Naive B cell (primary cell): ENCODE measurements at regions not wholly inside any gene's neighbourhood (a gene's known extent, or its start where the extent isn't known, plus 50 kb on each side); places are given as distances from the start of the nearest gene placed in this dataset.
A peak's percentile ranks its signal among the peaks of the same experiment; 100 is the strongest.
"Not testable (repeated sequence)": the region's sequence is repeated elsewhere in the genome, so short reads cannot be mapped to it uniquely, and the experiment has no call there.

Source experiments
- ATAC-seq, 2 donors: fragments of 150-1000 bp; cut with Tn5 transposase; 2 replicates each; pipeline ENCODE4 v1.10.0; 2021; ENCODE audit warnings: low read depth in 2 of 2, mild to moderate bottlenecking in 2 of 2, moderate library complexity in 2 of 2
- DNase-seq: peaks from one replicate; pipeline ENCODE4 v3.0.0; 2022
- H3K27ac Mint-ChIP-seq, 6 donors: one replicate each; pipeline ENCODE4 v1.8.0; 2020 to 2022; ENCODE audit warnings: mild to moderate bottlenecking in 6 of 6, mixed read lengths in 6 of 6, moderate library complexity in 5 of 6, inconsistent platforms in 2 of 6
- H3K27me3 Mint-ChIP-seq, 3 donors: one replicate each; pipeline ENCODE4 v1.8.0; 2021 to 2022; ENCODE audit warnings: mixed read lengths in 3 of 3, mild to moderate bottlenecking in 1 of 3
- H3K36me3 Mint-ChIP-seq, 2 donors: one replicate each; pipeline ENCODE4 v1.8.0; 2020 to 2022; ENCODE audit warnings: mixed read lengths in 2 of 2, inconsistent platforms in 1 of 2, mild to moderate bottlenecking in 1 of 2
- H3K4me1 Mint-ChIP-seq, 3 donors: one replicate each; pipeline ENCODE4 v1.8.0; 2020 to 2022; ENCODE audit warnings: mixed read lengths in 3 of 3, inconsistent platforms in 1 of 3, mild to moderate bottlenecking in 1 of 3, moderate library complexity in 1 of 3
- H3K4me3 Mint-ChIP-seq, 8 donors: one replicate each; pipeline ENCODE4 v1.8.0; 2020 to 2022; ENCODE audit warnings: mild to moderate bottlenecking in 8 of 8, mixed read lengths in 8 of 8, moderate library complexity in 8 of 8, inconsistent platforms in 2 of 8
- H3K9me3 Mint-ChIP-seq, 7 donors: one replicate each; pipeline ENCODE4 v1.8.0; 2020 to 2022; ENCODE audit warnings: mixed read lengths in 7 of 7, mild to moderate bottlenecking in 5 of 7, inconsistent platforms in 2 of 7, moderate library complexity in 1 of 7

- peak; percentile 76 for DNase-seq
- Mint-ChIP-seq H3K4me3 (peak overlapping the region in 6 of 8 donors; percentile 31 to 77 (median 50)), H3K4me1 (peaks cover 25 to 47% (median 36%) of the 10 kb centered on the region in 3 donors), H3K27me3 (no peaks in the 10 kb centered on the region), H3K27ac (peak overlapping the region; percentile 16 to 85 (median 48)), H3K36me3 (no peaks in the 10 kb centered on the region), H3K9me3 (no peaks in the 10 kb centered on the region)
- ATAC-seq: peak; percentile 96 to 97
These were observed 63.4 kb upstream of the GPCPD1 start for GRCh38 chr20:5674176-5674660.

GRCh38 chr20:5670874-5671273, 60.1 kb upstream of the GPCPD1 start:
- no peak for ATAC-seq
- Mint-ChIP-seq H3K4me3 (no peak overlapping the region), H3K27me3 (no peaks in the 10 kb centered on the region), H3K9me3 (no peaks in the 10 kb centered on the region), H3K4me1 (peaks cover 33 to 47% (median 42%) of the 10 kb centered on the region in 3 donors), H3K36me3 (no peaks in the 10 kb centered on the region), H3K27ac (no peak overlapping the region)
- no peak for DNase-seq

- no peaks in the 10 kb centered on the region for H3K9me3 Mint-ChIP-seq
- H3K36me3 Mint-ChIP-seq: no peaks in the 10 kb centered on the region
- peaks cover 31 to 46% (median 41%) of the 10 kb centered on the region in 3 donors for H3K4me1 Mint-ChIP-seq
- no peaks in the 10 kb centered on the region for H3K27me3 Mint-ChIP-seq
- no peak for DNase-seq
- no peak overlapping the region for H3K4me3 Mint-ChIP-seq
- peak overlapping the region in 1 of 6 donors; percentile 63 for H3K27ac Mint-ChIP-seq
- ATAC-seq: no peak
These were observed 59.3 kb upstream of the GPCPD1 start for GRCh38 chr20:5670036-5670536.

GRCh38 chr20:5668529-5668868, 57.7 kb upstream of the GPCPD1 start:
- Mint-ChIP-seq H3K36me3 (no peaks in the 10 kb centered on the region), H3K4me3 (no peak overlapping the region), H3K4me1 (peaks cover 22 to 35% (median 30%) of the 10 kb centered on the region in 3 donors), H3K27ac (peak overlapping the region in 2 of 6 donors; percentile 30 to 81), H3K9me3 (no peaks in the 10 kb centered on the region), H3K27me3 (no peaks in the 10 kb centered on the region)
- no peak for DNase-seq
- no peak for ATAC-seq

GRCh38 chr20:5667705-5668528, 57.1 kb upstream of the GPCPD1 start:
- ATAC-seq (peak; percentile 55 to 76), DNase-seq (no peak)
- Mint-ChIP-seq H3K9me3 (no peaks in the 10 kb centered on the region), H3K36me3 (no peaks in the 10 kb centered on the region), H3K4me3 (peak overlapping the region in 1 of 8 donors; percentile 30), H3K27me3 (no peaks in the 10 kb centered on the region), H3K4me1 (peaks cover 23 to 36% (median 32%) of the 10 kb centered on the region in 3 donors), H3K27ac (peak overlapping the region in 4 of 6 donors; percentile 1 to 83 (median 73))

- no peak for DNase-seq
- Mint-ChIP-seq H3K36me3 (no peaks in the 10 kb centered on the region), H3K4me1 (peaks cover 27 to 40% (median 39%) of the 10 kb centered on the region in 3 donors), H3K27ac (peak overlapping the region in 4 of 6 donors; percentile 44 to 73 (median 71)), H3K27me3 (no peaks in the 10 kb centered on the region), H3K4me3 (peak overlapping the region in 1 of 8 donors; percentile 41), H3K9me3 (no peaks in the 10 kb centered on the region)
- ATAC-seq: no peak
These were observed 54.6 kb upstream of the GPCPD1 start for GRCh38 chr20:5665417-5665816.

- H3K4me3 Mint-ChIP-seq: no peak overlapping the region
- DNase-seq (no peak), ATAC-seq (no peak)
- H3K9me3 Mint-ChIP-seq: no peaks in the 10 kb centered on the region
- peaks cover 31 to 59% (median 47%) of the 10 kb centered on the region in 3 donors for H3K4me1 Mint-ChIP-seq
- H3K36me3 Mint-ChIP-seq: no peaks in the 10 kb centered on the region
- H3K27me3 Mint-ChIP-seq: no peaks in the 10 kb centered on the region
- no peak overlapping the region for H3K27ac Mint-ChIP-seq
These were observed 52.6 kb upstream of the GPCPD1 start for GRCh38 chr20:5663396-5663795.

- Mint-ChIP-seq H3K9me3 (no peaks in the 10 kb centered on the region), H3K36me3 (no peaks in the 10 kb centered on the region), H3K4me3 (no peak overlapping the region), H3K27me3 (no peaks in the 10 kb centered on the region), H3K4me1 (peaks cover 29 to 62% (median 43%) of the 10 kb centered on the region in 3 donors), H3K27ac (peak overlapping the region in 5 of 6 donors; percentile 34 to 81 (median 51))
- ATAC-seq: no peak
- no peak for DNase-seq
These were observed 52.0 kb upstream of the GPCPD1 start for GRCh38 chr20:5662769-5663168.

GRCh38 chr20:5660756-5661155, 50.0 kb upstream of the GPCPD1 start:
- peak overlapping the region in 1 of 8 donors; percentile 12 for H3K4me3 Mint-ChIP-seq
- H3K4me1 Mint-ChIP-seq: peaks cover 33 to 72% (median 55%) of the 10 kb centered on the region in 3 donors
- H3K27ac Mint-ChIP-seq: peak overlapping the region in 4 of 6 donors; percentile 5 to 99 (median 71)
- not testable (repeated sequence) for H3K27me3 Mint-ChIP-seq, ATAC-seq, H3K9me3 Mint-ChIP-seq, H3K36me3 Mint-ChIP-seq, DNase-seq
